ENCODE measurements at regions not wholly inside any gene's neighbourhood (a gene's known extent, or its start where the extent isn't known, plus 50 kb on each side); places are given as distances from the start of the nearest gene placed in this dataset.

DNA sequence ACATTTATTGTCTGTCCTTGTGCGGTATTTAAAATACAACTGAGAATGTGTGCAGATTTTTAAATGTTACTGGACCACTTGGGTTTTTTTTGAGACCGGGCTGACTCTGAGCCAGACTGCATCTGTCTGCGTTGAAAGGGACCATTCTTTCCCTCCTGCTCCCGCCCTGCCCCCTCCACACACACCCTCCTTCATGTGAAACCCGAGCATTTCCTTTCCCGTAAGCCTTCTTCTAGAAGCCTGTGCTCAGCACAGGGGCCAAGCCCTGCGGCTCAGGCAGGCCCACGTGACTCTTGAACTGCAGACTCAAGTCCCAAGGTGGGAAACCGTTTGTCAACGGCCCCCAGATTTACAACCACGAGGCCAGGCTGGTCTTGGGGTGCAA, 82.7 kb upstream of the FOXC1 start:
- peak; percentile 33 for DNase-seq (ENCODE audit: low read depth)
- no peak overlapping the region for H3K4me3 ChIP-seq (ENCODE audit: low read depth, low read length)
- TF ChIP-seq, protein P1, sequence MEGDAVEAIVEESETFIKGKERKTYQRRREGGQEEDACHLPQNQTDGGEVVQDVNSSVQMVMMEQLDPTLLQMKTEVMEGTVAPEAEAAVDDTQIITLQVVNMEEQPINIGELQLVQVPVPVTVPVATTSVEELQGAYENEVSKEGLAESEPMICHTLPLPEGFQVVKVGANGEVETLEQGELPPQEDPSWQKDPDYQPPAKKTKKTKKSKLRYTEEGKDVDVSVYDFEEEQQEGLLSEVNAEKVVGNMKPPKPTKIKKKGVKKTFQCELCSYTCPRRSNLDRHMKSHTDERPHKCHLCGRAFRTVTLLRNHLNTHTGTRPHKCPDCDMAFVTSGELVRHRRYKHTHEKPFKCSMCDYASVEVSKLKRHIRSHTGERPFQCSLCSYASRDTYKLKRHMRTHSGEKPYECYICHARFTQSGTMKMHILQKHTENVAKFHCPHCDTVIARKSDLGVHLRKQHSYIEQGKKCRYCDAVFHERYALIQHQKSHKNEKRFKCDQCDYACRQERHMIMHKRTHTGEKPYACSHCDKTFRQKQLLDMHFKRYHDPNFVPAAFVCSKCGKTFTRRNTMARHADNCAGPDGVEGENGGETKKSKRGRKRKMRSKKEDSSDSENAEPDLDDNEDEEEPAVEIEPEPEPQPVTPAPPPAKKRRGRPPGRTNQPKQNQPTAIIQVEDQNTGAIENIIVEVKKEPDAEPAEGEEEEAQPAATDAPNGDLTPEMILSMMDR (IDR thresholded peaks at IDR 0.05; ENCODE audit: insufficient read depth, low read depth, low read length, missing control alignments): no peak

DNA sequence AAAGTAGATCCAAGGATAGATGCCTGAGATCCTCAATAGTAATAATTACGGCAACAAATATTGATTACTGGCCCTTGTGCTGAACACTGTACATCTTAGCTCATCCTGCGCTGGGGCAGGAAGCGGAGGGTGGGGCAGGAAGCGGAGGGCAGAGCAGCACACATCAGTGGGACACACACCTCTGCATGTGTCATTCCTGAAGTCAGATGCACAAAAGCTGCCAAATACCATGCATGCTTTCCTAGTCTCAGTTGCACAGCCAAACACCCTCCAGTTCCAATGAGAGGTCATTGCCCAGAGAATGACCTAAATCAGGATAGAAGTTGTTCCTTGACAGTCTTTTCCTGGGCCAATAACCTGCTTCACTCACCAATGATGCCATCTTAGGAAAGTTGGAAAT, 74.4 kb upstream of the FOXC1 start:
- no peak overlapping the region for H3K4me3 ChIP-seq (ENCODE audit: low read depth, low read length)
- DNase-seq (ENCODE audit: low read depth): no peak
- TF ChIP-seq, protein P1 (IDR thresholded peaks at IDR 0.05; ENCODE audit: insufficient read depth, low read depth, low read length, missing control alignments): no peak

DNA sequence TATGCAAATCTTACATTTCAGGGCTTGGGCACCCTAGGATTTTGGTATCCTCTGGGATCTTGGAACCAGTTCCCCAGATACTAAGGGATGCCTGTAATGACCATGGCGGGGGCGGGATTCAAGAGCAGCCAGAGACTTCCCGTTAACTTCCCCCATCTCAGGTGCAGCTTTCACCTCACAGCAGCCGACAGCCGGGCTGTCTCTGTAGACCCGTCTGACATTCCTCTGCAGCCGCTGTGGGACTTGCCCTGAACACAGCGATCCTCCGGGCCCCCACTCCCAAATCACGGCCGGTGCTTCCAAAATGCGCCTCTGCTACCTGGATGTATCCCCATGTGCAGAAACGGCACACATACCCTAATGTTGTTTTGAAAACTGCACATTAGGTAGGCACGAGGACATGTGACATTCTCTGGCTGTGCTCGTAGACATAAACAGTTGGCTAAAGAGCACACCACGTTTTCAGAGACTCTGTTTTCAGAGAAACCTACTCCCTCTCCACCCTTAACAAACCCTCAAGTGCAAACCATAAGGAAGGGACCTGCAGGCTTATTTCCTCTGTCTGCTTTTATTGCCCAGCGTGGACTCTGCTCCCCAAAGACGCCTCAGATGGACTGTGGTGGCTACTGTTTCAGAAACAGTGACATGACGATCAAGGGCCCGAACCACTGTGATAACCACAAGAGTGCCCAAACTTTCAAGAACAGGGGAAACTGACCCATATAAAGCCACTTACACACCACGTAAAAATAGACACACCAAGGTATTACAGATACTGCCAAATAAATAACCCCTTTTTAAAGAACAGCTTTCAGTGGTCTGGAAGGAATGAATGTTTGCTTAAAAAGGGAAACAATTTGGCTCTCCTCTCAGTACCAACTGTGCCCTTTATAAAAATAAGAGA, 72.9 kb upstream of the FOXC1 start:
- TF ChIP-seq, protein P1 (IDR thresholded peaks at IDR 0.05; ENCODE audit: insufficient read depth, low read depth, low read length, missing control alignments): no peak
- DNase-seq (ENCODE audit: low read depth): no peak
- H3K4me3 ChIP-seq (ENCODE audit: low read depth, low read length): no peak overlapping the region

DNA sequence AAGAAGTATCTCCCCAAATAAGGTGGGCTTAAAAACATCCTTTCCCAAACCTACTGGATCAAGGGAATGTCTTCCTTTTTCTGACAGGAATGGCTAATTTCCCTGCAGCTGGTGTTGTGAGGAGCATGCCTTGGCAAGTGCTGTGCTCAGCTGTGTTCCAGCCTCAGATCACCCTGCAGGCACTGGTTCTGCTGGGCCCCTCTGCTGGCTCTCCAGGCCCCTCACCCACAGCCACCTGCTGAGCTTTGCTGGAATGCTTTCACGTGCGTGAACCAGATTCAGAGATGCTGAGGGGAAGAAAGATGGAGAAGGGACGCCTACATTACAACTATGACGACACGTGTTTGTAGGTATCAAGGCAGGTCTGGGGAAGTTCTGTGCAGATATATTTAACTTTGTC, 71.3 kb upstream of the FOXC1 start:
- TF ChIP-seq, protein P1 (IDR thresholded peaks at IDR 0.05; ENCODE audit: insufficient read depth, low read depth, low read length, missing control alignments): no peak
- no peak for DNase-seq (ENCODE audit: low read depth)
- H3K4me3 ChIP-seq (ENCODE audit: low read depth, low read length): no peak overlapping the region

DNA sequence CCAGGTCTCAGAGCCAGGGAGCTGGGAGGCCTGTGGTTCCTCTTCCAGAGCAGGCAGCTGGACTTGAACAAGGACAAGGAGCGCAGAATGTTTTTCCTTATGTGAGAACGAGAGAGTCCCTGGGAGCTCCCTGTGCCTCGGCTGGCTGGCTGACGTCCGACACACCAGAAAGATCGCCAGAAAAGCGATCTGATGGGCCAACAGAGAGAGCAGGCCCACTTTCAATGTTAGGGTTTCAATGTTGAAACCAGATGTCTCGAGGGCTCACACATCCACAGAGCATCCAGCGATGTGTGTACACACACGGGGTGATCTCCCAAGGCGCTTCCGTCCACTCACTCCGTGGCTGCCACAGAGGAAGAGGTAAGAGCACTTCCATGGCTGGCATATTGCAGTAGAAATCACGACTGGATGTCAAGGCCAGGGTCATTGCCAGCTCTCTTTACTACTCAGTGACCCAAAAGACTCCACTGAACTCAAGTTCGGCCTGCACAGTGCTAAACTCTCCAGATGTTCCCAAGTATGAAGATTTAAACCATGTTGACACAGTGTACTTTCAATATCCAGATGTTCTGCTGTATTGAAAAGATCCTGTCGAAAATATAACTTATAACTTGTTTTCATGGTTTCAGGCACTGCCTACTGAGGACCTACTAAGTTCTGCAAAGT, 70.8 kb upstream of the FOXC1 start:
- DNase-seq (ENCODE audit: low read depth): no peak
- TF ChIP-seq, protein P1 (IDR thresholded peaks at IDR 0.05; ENCODE audit: insufficient read depth, low read depth, low read length, missing control alignments): no peak
- no peak overlapping the region for H3K4me3 ChIP-seq (ENCODE audit: low read depth, low read length)

DNA sequence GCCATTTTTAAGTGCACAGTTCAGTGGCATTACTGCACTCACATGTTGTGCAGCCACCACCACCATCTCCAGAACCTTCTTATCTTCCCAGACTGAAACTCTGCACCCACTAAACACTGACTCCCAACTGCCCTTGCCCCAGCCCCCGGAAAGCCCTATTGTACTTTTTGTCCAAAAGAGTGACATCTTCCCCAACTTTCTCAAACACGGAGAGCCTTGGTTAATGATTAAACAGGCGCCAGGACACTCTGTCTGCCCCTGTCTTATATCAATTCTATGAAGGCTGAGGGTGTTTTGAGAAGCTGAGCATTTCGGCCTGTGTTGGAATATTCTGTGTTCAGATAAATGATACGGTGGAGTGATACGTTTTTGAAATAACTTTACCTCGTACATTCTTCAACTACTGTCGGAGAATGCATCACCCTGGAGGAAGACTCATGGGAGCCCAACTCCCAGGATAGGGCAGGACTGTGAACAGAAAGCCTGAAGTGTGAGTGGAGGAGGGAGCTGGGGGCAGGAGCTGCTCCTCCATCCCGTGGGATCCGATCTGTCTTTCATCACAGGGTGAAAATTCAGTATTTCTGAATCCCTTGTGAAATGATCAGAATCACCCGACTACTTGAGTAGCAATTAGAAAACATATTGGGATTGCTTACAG, 68.7 kb upstream of the FOXC1 start:
- no peak overlapping the region for H3K4me3 ChIP-seq (ENCODE audit: low read depth, low read length)
- TF ChIP-seq, protein P1 (IDR thresholded peaks at IDR 0.05; ENCODE audit: insufficient read depth, low read depth, low read length, missing control alignments): no peak
- no peak for DNase-seq (ENCODE audit: low read depth)
